LNCaP clone FGC (cell line): ENCODE measurements at regions not wholly inside any gene's neighbourhood (a gene's known extent, or its start where the extent isn't known, plus 50 kb on each side); places are given as distances from the start of the nearest gene placed in this dataset.

Experiments
- DNase-seq: peaks from one replicate; pipeline ENCODE4 v3.0.0-alpha.2; 2011; ENCODE audit warnings: low read depth
- H3K4me3 ChIP-seq: 2 replicates; pipeline ENCODE4 v1.5.1; 2011; ENCODE audit warnings: mild to moderate bottlenecking, low read depth, low read length, control low read depth
- CTCF ChIP-seq: IDR thresholded peaks from 2 replicates; pipeline ENCODE4 v1.5.1; 2012; ENCODE audit warnings: mild to moderate bottlenecking; ENCODE audit not compliant: control insufficient read depth, insufficient read depth; ENCODE audit errors: extremely low read depth

- H3K4me3 ChIP-seq: no peak overlapping the region
- TF ChIP-seq CTCF: no peak
- no peak for DNase-seq
Observed at GRCh38 chr2:103219398-103219797, 457.6 kb downstream of the TMEM182 start.

- no peak overlapping the region for H3K4me3 ChIP-seq
- DNase-seq: no peak
- TF ChIP-seq CTCF: no peak
Observed at GRCh38 chr2:103222969-103223368, 461.1 kb downstream of the TMEM182 start.

- no peak for DNase-seq
- TF ChIP-seq CTCF: no peak
Observed at GRCh38 chr2:103230796-103231195, 469.0 kb downstream of the TMEM182 start.

GRCh38 chr2:103232865-103233264 lies 471.0 kb downstream of the TMEM182 start:
- no peak for DNase-seq
- H3K4me3 ChIP-seq: no peak overlapping the region
- no peak for TF ChIP-seq CTCF

More at GRCh38 chr2:103230796-103231195, 469.0 kb downstream of the TMEM182 start:
- H3K4me3 ChIP-seq: no peak overlapping the region

GRCh38 chr2:103233691-103234090 lies 471.9 kb downstream of the TMEM182 start:
- TF ChIP-seq CTCF: no peak
- H3K4me3 ChIP-seq: no peak overlapping the region
- DNase-seq: no peak

- H3K4me3 ChIP-seq: no peak overlapping the region
- DNase-seq: no peak
- TF ChIP-seq CTCF: no peak
Observed at GRCh38 chr2:103235283-103235682, 473.5 kb downstream of the TMEM182 start.

GRCh38 chr2:103249462-103249861 lies 487.6 kb downstream of the TMEM182 start:
- no peak overlapping the region for H3K4me3 ChIP-seq
- no peak for TF ChIP-seq CTCF
- no peak for DNase-seq
